HepG2 (cell line): ENCODE measurements at regions not wholly inside any gene's neighbourhood (a gene's known extent, or its start where the extent isn't known, plus 50 kb on each side); places are given as distances from the start of the nearest gene placed in this dataset.

Source experiments
- ATAC-seq: fragments of 200-7000 bp; cut with Tn5 transposase; 3 replicates; pipeline ENCODE4 v1.9.1; 2020; ENCODE audit warnings: mild to moderate bottlenecking, moderate library complexity
- BruUV-seq: library from RNA; stranded (reverse); fragments of 400-500 nt; replicated peaks from 2 replicates; lab custom pipeline; 2021; lab: Mats Ljungman, UMichigan
- CTCF ChIA-PET: fragments of 300-600 bp; formaldehyde crosslinking; extraction: SDS; loops from one replicate; lab custom pipeline; 2021; ENCODE audit warnings: low total read pairs, inconsistent platforms, low intra/inter-chr PET ratio; lab: Yijun Ruan, JAX
- POLR2A ChIA-PET: fragments of 350-600 bp; sonication (Branson Sonifier 250); formaldehyde crosslinking; loops from one replicate; lab custom pipeline; 2020; ENCODE audit warnings: antibody characterized with exemption, inconsistent platforms; lab: Yijun Ruan, JAX
- DNase-seq: peaks from one replicate; pipeline ENCODE4 v3.0.0-alpha.2; 2015; ENCODE audit warnings: low spot score
- FAIRE-seq: peaks from 3 replicates; lab custom pipeline; 2011; peaks lifted over from hg19 to GRCh38; lab: Jason Lieb, UNC
- H2AFZ ChIP-seq: one replicate; pipeline ENCODE4 v1.6.1; 2011; ENCODE audit warnings: low read length, inconsistent platforms
- H3K27ac ChIP-seq: fragments of 300-600 bp; 3 replicates; pipeline ENCODE4 v1.8.0; 2011; ENCODE audit warnings: mixed run types, mild to moderate bottlenecking, mixed read lengths, low read length, inconsistent platforms; ENCODE audit not compliant: insufficient read depth; ENCODE audit errors: extremely low read length
- H3K27me3 ChIP-seq, 2 experiments: fragments of 200-600 bp in 1 of 2; 2 replicates in 1 of 2; 3 replicates in 1 of 2; pipeline versions ENCODE4 v1.6.0 to v1.8.0; 2011; ENCODE audit warnings: low read length in 2 of 2, mild to moderate bottlenecking in 2 of 2, moderate library complexity in 2 of 2, inconsistent platforms in 1 of 2; ENCODE audit not compliant: insufficient read depth in 2 of 2, control insufficient read depth in 1 of 2
- H3K36me3 ChIP-seq, 2 experiments: fragments of 200-600 bp in 1 of 2; replicated peaks in 1 of 2; 2 replicates in 1 of 2; 3 replicates in 1 of 2; pipeline versions ENCODE4 v1.5.1 to v1.8.0; 2011; ENCODE audit warnings: low read length in 2 of 2, inconsistent platforms in 1 of 2; ENCODE audit not compliant: insufficient read depth in 2 of 2, control insufficient read depth in 1 of 2
- H3K4me1 ChIP-seq: 2 replicates; pipeline ENCODE4 v1.5.1; 2012; ENCODE audit warnings: low read length, inconsistent platforms; ENCODE audit not compliant: insufficient read depth
- H3K4me2 ChIP-seq: 2 replicates; pipeline ENCODE4 v1.6.0; 2011; ENCODE audit warnings: low read depth, low read length, inconsistent platforms
- H3K4me3 ChIP-seq, 3 experiments: fragments of 200-600 bp in 1 of 3; sonication (generic), shearing (Covaris generic) in 1 of 3; replicated peaks in 1 of 3; 2 replicates each; pipeline ENCODE4 v1.5.1; 2011 to 2016; ENCODE audit warnings: low read length in 3 of 3, inconsistent platforms in 2 of 3, low read depth in 2 of 3, mild to moderate bottlenecking in 2 of 3, control low read depth in 1 of 3, mixed read lengths in 1 of 3; ENCODE audit not compliant: insufficient read depth in 1 of 3
- H3K79me2 ChIP-seq: one replicate; pipeline ENCODE4 v1.6.1; 2011; ENCODE audit warnings: low read length, inconsistent platforms; ENCODE audit not compliant: insufficient read depth
- H3K9ac ChIP-seq: 2 replicates; pipeline ENCODE4 v1.6.0; 2011; ENCODE audit warnings: mild to moderate bottlenecking, low read depth, low read length, inconsistent platforms; ENCODE audit not compliant: insufficient read depth
- H3K9me3 ChIP-seq: 2 replicates; pipeline ENCODE4 v1.5.1; 2012; ENCODE audit warnings: mild to moderate bottlenecking, low read length
- H4K20me1 ChIP-seq: 2 replicates; pipeline ENCODE4 v1.6.0; 2011; ENCODE audit warnings: inconsistent platforms, mild to moderate bottlenecking, low read length, moderate library complexity; ENCODE audit not compliant: insufficient read depth
- MIER2 ChIP-seq: IDR thresholded peaks from 2 replicates; pipeline ENCODE4 v1.6.1; 2016; ENCODE audit warnings: missing biosample characterization, missing genetic modification reagents
- PAX8 ChIP-seq: sonication (generic); formaldehyde crosslinking; IDR thresholded peaks from 2 replicates; pipeline ENCODE4 v1.8.0; 2022; ENCODE audit warnings: mild to moderate bottlenecking, missing genetic modification reagents, borderline replicate concordance
- PRMT3 ChIP-seq: sonication (generic); formaldehyde crosslinking; IDR thresholded peaks from 2 replicates; pipeline ENCODE4 v1.8.1; 2022; ENCODE audit warnings: low read depth, mild to moderate bottlenecking, moderate library complexity, missing genetic modification reagents, borderline replicate concordance
- SPEN ChIP-seq: sonication (generic); formaldehyde crosslinking; IDR thresholded peaks from 2 replicates; pipeline ENCODE4 v1.5.1; 2020; ENCODE audit warnings: low read depth, mild to moderate bottlenecking, missing genetic modification reagents
- SRSF4 ChIP-seq: fragments of 200-400 bp; formaldehyde crosslinking; IDR thresholded peaks from one replicate; pipeline ENCODE4 v1.6.1; 2018; ENCODE audit warnings: mild to moderate bottlenecking, low read depth, low read length, moderate library complexity; ENCODE audit not compliant: poor library complexity, severe bottlenecking
- YY1 ChIP-seq: IDR thresholded peaks from 2 replicates; pipeline ENCODE4 v1.6.1; 2011; ENCODE audit warnings: low read length, low read depth, moderate library complexity, mild to moderate bottlenecking; ENCODE audit not compliant: insufficient read depth, insufficient replicate concordance
- ZBTB7A ChIP-seq: sonication (generic); formaldehyde crosslinking; IDR thresholded peaks from 2 replicates; pipeline ENCODE4 v1.8.0; 2022; ENCODE audit warnings: mild to moderate bottlenecking, missing genetic modification reagents
- ZNF292 ChIP-seq: sonication (generic); formaldehyde crosslinking; IDR thresholded peaks from 2 replicates; pipeline ENCODE4 v1.8.1; 2022; ENCODE audit warnings: mild to moderate bottlenecking, low read depth, missing genetic modification reagents, borderline replicate concordance
- ZNF34 ChIP-seq: sonication (generic); formaldehyde crosslinking; IDR thresholded peaks from 2 replicates; pipeline ENCODE4 v1.4.0; 2020; ENCODE audit warnings: mild to moderate bottlenecking, missing genetic modification reagents, borderline replicate concordance
- ZNF891 ChIP-seq: sonication (generic); formaldehyde crosslinking; IDR thresholded peaks from 2 replicates; pipeline ENCODE4 v1.5.0; 2020; ENCODE audit warnings: mild to moderate bottlenecking, missing genetic modification reagents
- WGBS: methylation state at CpG from one replicate; pipeline ENCODE4 v1.1.6; 2017; ENCODE audit warnings: low lambda C conversion rate; 5-methylcytosine and 5-hydroxymethylcytosine counted together
- in situ Hi-C: cut with HindIII; loops from 2 replicates; pipeline ENCODE4 v1.10.0; 2017; ENCODE audit warnings: low pct_unique_long_range_greater_than_20kb; ENCODE audit not compliant: extremely low pct_ligation_motif_present
- intact Hi-C: fragments of 100-400 bp; cut with micrococcal nuclease; formaldehyde crosslinking; loops from one replicate; pipeline ENCODE4 v1.10.0; 2022; ENCODE audit not compliant: unreplicated experiment
- TF ChIP-seq, protein P1 (sequence below): sonication (generic); formaldehyde crosslinking; IDR thresholded peaks from 2 replicates; pipeline ENCODE4 v1.8.1; 2023; ENCODE audit warnings: missing genetic modification reagents, inconsistent platforms, borderline replicate concordance
- TF ChIP-seq, protein P2 (sequence below): sonication (generic); formaldehyde crosslinking; IDR thresholded peaks from 2 replicates; pipeline ENCODE4 v1.8.1; 2023; ENCODE audit warnings: missing genetic modification reagents, mild to moderate bottlenecking, borderline replicate concordance
- TF ChIP-seq, protein P3 (sequence below): sonication (generic); formaldehyde crosslinking; IDR thresholded peaks from 2 replicates; pipeline ENCODE4 v1.5.0; 2020; ENCODE audit warnings: mild to moderate bottlenecking, missing genetic modification reagents

DNA sequence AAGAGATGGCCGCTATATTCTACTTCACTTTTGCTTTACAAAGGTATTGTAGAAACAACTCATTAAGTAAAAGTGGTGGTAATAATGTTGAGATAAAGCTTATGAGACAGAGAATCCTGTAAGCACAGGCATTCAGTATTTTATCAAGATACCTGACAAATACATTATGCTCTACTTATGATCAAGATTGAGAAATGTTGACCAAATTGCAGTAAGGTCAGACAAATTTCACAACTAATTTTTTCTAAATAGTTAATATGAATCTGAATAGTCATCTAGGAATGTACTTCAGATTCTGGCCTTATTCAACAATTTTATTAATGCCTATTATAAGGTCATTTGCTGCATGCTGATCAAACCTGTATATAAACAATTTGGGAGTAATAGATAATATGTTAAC, 95.1 kb upstream of the MBNL1 start (continued):
- TF ChIP-seq PAX8 (CRISPR knock-in tag) = no peak

DNA sequence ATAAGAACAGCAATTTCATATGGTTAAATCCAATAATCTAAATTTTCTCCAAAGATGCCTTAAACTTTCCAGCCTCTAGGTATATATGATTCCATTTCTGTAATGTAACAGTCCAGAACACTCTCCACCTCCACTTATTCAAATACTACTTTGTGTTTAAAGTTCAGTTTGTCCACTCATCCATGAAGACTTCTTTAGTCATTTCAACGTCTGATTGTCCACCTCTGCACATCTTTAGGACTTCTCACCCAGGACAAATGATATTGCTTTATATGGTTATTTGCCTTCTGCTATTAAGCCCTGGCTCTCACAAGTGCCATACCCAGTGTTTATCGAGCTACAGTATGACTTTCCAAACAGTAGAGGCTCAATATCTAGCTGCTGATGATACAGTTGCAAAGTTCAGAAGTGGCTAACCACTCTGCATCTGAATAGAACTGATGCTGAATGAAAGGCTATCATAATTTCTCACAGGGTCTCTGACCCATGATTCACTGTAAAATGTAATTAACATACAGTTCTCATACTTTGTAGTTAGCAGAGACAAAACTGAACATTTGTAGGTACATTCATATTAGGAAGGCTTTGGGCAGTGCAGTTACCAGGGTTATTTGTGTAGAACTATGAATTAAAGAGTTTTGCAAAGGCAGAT, 93.7 kb upstream of the MBNL1 start:
- in situ Hi-C loops = no loop called here
- FAIRE-seq (no peak), ATAC-seq (no peak), DNase-seq (no peak)
- Histone ChIP-seq H3K36me3 (no peaks in the 10 kb centered on the region), H3K79me2 (no peaks in the 10 kb centered on the region), H3K4me1 (no peaks in the 10 kb centered on the region), H3K27ac (no peak overlapping the region), H3K27me3 (no peaks in the 10 kb centered on the region), H3K4me3 (no peak overlapping the region), H3K9ac (no peak overlapping the region), H3K9me3 (no peaks in the 10 kb centered on the region), H2AFZ (no peak overlapping the region), H3K4me2 (no peak overlapping the region), H4K20me1 (no peaks in the 10 kb centered on the region)
- intact Hi-C loops = no loop called here
- ChIA-PET CTCF (no interaction called here), POLR2A (no interaction called here)
- no TSS peak for BruUV-seq
- 0% methylated on average over 2 of the region's 2 CpGs for WGBS
- TF ChIP-seq MIER2 (CRISPR knock-in tag) (no peak), SPEN (CRISPR knock-in tag) (no peak), ZNF292 (no peak), PRMT3 (CRISPR knock-in tag) (no peak), ZNF891 (CRISPR knock-in tag) (no peak), ZNF34 (CRISPR knock-in tag) (no peak), SRSF4 (no peak), ZBTB7A (no peak), YY1 (no peak)
- TF ChIP-seq, protein P1, sequence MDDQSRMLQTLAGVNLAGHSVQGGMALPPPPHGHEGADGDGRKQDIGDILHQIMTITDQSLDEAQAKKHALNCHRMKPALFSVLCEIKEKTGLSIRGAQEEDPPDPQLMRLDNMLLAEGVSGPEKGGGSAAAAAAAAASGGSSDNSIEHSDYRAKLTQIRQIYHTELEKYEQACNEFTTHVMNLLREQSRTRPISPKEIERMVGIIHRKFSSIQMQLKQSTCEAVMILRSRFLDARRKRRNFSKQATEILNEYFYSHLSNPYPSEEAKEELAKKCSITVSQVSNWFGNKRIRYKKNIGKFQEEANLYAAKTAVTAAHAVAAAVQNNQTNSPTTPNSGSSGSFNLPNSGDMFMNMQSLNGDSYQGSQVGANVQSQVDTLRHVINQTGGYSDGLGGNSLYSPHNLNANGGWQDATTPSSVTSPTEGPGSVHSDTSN (CRISPR knock-in tag) = no peak
- TF ChIP-seq, protein P2, sequence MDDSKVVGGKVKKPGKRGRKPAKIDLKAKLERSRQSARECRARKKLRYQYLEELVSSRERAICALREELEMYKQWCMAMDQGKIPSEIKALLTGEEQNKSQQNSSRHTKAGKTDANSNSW (CRISPR knock-in tag) = no peak
- TF ChIP-seq, protein P3, sequence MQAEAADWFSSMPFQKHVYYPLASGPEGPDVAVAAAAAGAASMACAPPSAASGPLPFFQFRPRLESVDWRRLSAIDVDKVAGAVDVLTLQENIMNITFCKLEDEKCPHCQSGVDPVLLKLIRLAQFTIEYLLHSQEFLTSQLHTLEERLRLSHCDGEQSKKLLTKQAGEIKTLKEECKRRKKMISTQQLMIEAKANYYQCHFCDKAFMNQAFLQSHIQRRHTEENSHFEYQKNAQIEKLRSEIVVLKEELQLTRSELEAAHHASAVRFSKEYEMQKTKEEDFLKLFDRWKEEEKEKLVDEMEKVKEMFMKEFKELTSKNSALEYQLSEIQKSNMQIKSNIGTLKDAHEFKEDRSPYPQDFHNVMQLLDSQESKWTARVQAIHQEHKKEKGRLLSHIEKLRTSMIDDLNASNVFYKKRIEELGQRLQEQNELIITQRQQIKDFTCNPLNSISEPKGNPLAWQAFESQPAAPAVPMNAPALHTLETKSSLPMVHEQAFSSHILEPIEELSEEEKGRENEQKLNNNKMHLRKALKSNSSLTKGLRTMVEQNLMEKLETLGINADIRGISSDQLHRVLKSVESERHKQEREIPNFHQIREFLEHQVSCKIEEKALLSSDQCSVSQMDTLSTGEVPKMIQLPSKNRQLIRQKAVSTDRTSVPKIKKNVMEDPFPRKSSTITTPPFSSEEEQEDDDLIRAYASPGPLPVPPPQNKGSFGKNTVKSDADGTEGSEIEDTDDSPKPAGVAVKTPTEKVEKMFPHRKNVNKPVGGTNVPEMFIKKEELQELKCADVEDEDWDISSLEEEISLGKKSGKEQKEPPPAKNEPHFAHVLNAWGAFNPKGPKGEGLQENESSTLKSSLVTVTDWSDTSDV (CRISPR knock-in tag) = no peak
